SK-N-MC (cell line): ENCODE measurements at regions not wholly inside any gene's neighbourhood (a gene's known extent, or its start where the extent isn't known, plus 50 kb on each side); places are given as distances from the start of the nearest gene placed in this dataset.

Source experiments
- DNase-seq: peaks from one replicate; pipeline ENCODE4 v3.0.0-alpha.2; 2011; ENCODE audit warnings: low read depth, low spot score
- H3K27ac ChIP-seq: fragments of 200-600 bp; sonication (generic); 2 replicates; pipeline ENCODE4 v1.5.1; 2016; ENCODE audit warnings: mixed run types
- H3K36me3 ChIP-seq: fragments of 200-600 bp; sonication (generic); 2 replicates; pipeline ENCODE4 v1.6.1; 2017; ENCODE audit warnings: antibody characterized with exemption, low read length, mixed read lengths; ENCODE audit not compliant: insufficient read depth
- H3K4me3 ChIP-seq: fragments of 200-600 bp; sonication (generic); 2 replicates; pipeline ENCODE4 v1.5.1; 2016
- H3K9ac ChIP-seq: fragments of 200-600 bp; sonication (generic); 2 replicates; pipeline ENCODE4 v1.8.0; 2017; ENCODE audit warnings: mixed run types, mixed read lengths; ENCODE audit not compliant: insufficient read length
- H3K9me3 ChIP-seq: fragments of 200-600 bp; sonication (generic); 2 replicates; pipeline ENCODE4 v1.6.1; 2017; ENCODE audit warnings: low read depth, mild to moderate bottlenecking, antibody characterized with exemption, low read length, moderate library complexity, mixed read lengths
- EZH2 ChIP-seq: fragments of 200-600 bp; sonication (generic); IDR thresholded peaks from one replicate; pipeline ENCODE4 v1.6.1; 2017; ENCODE audit warnings: antibody characterized with exemption
- FOXP2 ChIP-seq: optimal IDR thresholded peaks from 2 replicates; pipeline ENCODE3; 2011; ENCODE audit warnings: mild to moderate bottlenecking, moderate library complexity; ENCODE audit not compliant: insufficient read depth; ENCODE audit errors: extremely low read length, control extremely low read depth
- POLR2AphosphoS5 ChIP-seq: IDR thresholded peaks from 2 replicates; pipeline ENCODE4 v1.6.1; 2012; ENCODE audit warnings: mild to moderate bottlenecking, low read depth, low read length, borderline replicate concordance

DNA sequence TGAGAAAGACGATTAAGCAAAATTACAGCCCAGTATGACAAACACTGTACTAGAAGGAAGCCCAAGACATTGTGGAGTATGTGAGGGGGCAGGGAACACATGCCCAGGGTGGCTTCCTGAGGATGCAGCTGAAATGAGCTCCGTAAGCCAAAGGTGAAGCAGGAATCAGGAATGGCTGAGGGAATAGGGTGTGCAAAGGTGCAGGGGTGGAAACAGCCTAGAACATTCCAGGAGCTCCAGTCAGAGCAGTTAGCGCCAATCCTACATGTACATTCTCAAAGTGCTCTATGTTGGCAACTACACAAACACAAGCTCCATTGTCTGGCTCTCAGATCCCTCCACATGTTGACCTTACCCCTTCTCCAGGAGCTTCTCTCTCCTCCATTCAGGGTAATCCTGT lies 257.9 kb downstream of the MAN2A1 start:
- H3K36me3 ChIP-seq, result no peaks in the 10 kb centered on the region
- no peak for DNase-seq
- no peak overlapping the region for H3K27ac ChIP-seq
- no peak overlapping the region for H3K4me3 ChIP-seq
- TF ChIP-seq EZH2 (no peak), POLR2AphosphoS5 (no peak), FOXP2 (no peak)
- H3K9ac ChIP-seq, result no peak overlapping the region
- no peaks in the 10 kb centered on the region for H3K9me3 ChIP-seq

DNA sequence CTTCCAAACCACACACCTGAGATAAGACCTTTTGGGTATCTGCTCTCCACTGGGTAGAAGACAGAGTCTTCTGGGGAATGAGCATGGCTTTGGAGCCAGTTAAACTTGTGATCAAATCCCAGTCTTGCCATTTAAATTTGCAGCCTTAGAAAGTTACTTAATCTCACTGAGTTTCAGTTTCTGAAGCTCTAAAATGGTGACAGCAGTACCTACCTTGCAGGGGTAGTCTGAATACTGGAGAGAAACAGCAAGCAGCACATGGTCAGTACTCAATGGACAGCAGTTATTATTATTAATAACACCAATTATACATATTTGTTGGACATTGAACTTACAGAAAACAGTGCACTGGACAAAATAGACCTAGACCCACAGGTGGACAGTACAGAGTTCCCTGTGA lies 260.9 kb downstream of the MAN2A1 start:
- Histone ChIP-seq H3K36me3 (no peaks in the 10 kb centered on the region), H3K4me3 (no peak overlapping the region), H3K27ac (no peak overlapping the region), H3K9ac (no peak overlapping the region), H3K9me3 (no peaks in the 10 kb centered on the region)
- no peak for TF ChIP-seq FOXP2
- TF ChIP-seq POLR2AphosphoS5, result no peak
- TF ChIP-seq EZH2, result no peak
- DNase-seq, result no peak

DNA sequence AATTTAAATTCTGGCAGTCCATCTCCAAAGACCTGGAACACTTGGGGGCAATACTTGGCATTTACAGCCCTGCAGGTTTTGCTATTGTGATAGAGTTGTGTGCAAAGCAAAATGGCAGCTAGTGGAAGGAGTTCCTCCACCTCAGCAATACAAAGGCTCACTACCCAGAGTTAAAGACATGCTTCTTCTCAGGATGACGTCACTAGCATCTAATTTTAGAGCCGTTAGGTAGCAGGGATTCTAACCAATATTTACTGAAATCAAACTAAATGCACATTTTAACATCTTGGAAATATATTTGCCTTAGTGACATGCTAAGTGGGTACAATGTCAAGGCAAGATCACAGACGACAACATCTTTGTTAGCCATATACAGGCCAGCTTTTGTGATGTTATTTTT lies 261.6 kb downstream of the MAN2A1 start:
- DNase-seq, result no peak
- no peaks in the 10 kb centered on the region for H3K36me3 ChIP-seq
- no peak overlapping the region for H3K4me3 ChIP-seq
- H3K27ac ChIP-seq, result no peak overlapping the region
- H3K9me3 ChIP-seq, result no peaks in the 10 kb centered on the region
- TF ChIP-seq EZH2 (no peak), POLR2AphosphoS5 (no peak), FOXP2 (no peak)
- no peak overlapping the region for H3K9ac ChIP-seq

- TF ChIP-seq POLR2AphosphoS5 (no peak), EZH2 (no peak), FOXP2 (no peak)
- no peak overlapping the region for H3K4me3 ChIP-seq
- H3K9ac ChIP-seq, result no peak overlapping the region
- H3K27ac ChIP-seq, result no peak overlapping the region
- H3K9me3 ChIP-seq, result no peaks in the 10 kb centered on the region
- H3K36me3 ChIP-seq, result no peaks in the 10 kb centered on the region
- no peak for DNase-seq
These were observed 262.0 kb downstream of the MAN2A1 start for GRCh38 chr5:109951758-109952157.

GRCh38 chr5:109953761-109954160 lies 264.0 kb downstream of the MAN2A1 start:
- TF ChIP-seq EZH2 (no peak), POLR2AphosphoS5 (no peak), FOXP2 (no peak)
- H3K27ac ChIP-seq, result no peak overlapping the region
- no peak for DNase-seq
- no peak overlapping the region for H3K4me3 ChIP-seq
- H3K9ac ChIP-seq, result no peak overlapping the region
- H3K36me3 ChIP-seq, result no peaks in the 10 kb centered on the region
- no peaks in the 10 kb centered on the region for H3K9me3 ChIP-seq

DNA sequence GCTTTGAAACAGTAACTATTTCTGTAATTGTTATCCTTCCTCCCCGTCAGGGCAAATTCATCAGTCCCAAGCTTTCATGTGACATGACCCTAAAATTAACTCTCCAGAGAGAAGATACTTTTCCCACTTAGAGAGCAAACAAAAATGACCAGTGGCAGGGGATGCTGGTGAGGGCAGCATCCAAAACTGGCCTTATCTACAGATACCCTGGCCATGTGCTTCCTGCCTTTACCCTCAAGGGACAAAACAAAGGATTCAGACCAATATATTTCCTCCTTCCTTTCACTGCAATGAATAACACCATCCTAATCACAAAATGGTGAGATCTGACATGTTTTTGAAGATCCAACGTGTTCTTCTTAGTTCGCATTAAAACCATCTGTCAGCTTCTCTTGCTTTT lies 267.2 kb downstream of the MAN2A1 start:
- no peak for TF ChIP-seq EZH2
- DNase-seq, result no peak
- Histone ChIP-seq H3K9me3 (no peaks in the 10 kb centered on the region), H3K36me3 (no peaks in the 10 kb centered on the region), H3K9ac (no peak overlapping the region), H3K27ac (no peak overlapping the region), H3K4me3 (no peak overlapping the region)

DNA sequence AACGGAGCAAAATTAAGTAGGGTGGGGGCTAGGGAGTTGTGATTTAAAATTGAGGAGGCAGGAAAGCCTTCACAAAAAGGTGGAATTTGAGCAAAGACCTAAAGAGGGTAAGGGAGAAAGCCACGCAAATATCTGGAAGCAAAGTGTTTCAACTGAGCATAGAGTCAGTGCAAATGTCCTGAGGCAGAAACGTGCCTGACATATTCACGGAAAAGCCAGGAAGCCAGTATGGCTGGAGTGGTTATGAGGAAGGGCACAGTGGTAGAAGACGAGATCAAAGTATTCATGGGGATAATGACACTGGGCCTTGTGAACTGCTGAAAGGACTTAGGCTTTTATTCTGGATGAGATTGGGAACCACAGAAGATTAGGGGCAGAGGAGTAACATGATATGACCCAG lies 268.4 kb downstream of the MAN2A1 start:
- H3K9ac ChIP-seq, result no peak overlapping the region
- H3K27ac ChIP-seq, result no peak overlapping the region
- H3K36me3 ChIP-seq, result no peaks in the 10 kb centered on the region

GRCh38 chr5:109959652-109960051 lies 269.9 kb downstream of the MAN2A1 start:
- Histone ChIP-seq H3K9ac (no peak overlapping the region), H3K36me3 (no peaks in the 10 kb centered on the region), H3K4me3 (no peak overlapping the region), H3K9me3 (no peaks in the 10 kb centered on the region), H3K27ac (no peak overlapping the region)
- no peak for DNase-seq
- TF ChIP-seq POLR2AphosphoS5 (no peak), EZH2 (no peak), FOXP2 (no peak)

More for the DNA sequence above, 268.4 kb downstream of the MAN2A1 start:
- no peaks in the 10 kb centered on the region for H3K9me3 ChIP-seq
- H3K4me3 ChIP-seq, result no peak overlapping the region
- DNase-seq, result no peak
- TF ChIP-seq FOXP2 (no peak), EZH2 (no peak), POLR2AphosphoS5 (no peak)

GRCh38 chr5:109961751-109962150 lies 272.0 kb downstream of the MAN2A1 start:
- no peak overlapping the region for H3K4me3 ChIP-seq
- TF ChIP-seq POLR2AphosphoS5 (no peak), FOXP2 (no peak), EZH2 (no peak)
- H3K27ac ChIP-seq, result no peak overlapping the region
- no peaks in the 10 kb centered on the region for H3K9me3 ChIP-seq
- no peak overlapping the region for H3K9ac ChIP-seq
- no peaks in the 10 kb centered on the region for H3K36me3 ChIP-seq
- no peak for DNase-seq
